Esophagus muscularis mucosa (tissue), 3 donors: ENCODE measurements at regions not wholly inside any gene's neighbourhood (a gene's known extent, or its start where the extent isn't known, plus 50 kb on each side); places are given as distances from the start of the nearest gene placed in this dataset.

Experiments
- EP300 ChIP-seq: sonication (generic); formaldehyde crosslinking; IDR thresholded peaks from one replicate; pipeline ENCODE4 v1.6.1; 2017; ENCODE audit warnings: antibody characterized with exemption
- TF ChIP-seq, protein P1 (sequence below), 3 experiments: fragments of 200-600 bp in 2 of 3; fragments of 450-650 bp in 1 of 3; sonication (generic) in 2 of 3; IDR thresholded peaks; one replicate each; pipeline ENCODE4 v1.5.1; 2017 to 2019; ENCODE audit warnings: antibody characterized with exemption in 3 of 3, mild to moderate bottlenecking in 2 of 3, moderate library complexity in 1 of 3

DNA sequence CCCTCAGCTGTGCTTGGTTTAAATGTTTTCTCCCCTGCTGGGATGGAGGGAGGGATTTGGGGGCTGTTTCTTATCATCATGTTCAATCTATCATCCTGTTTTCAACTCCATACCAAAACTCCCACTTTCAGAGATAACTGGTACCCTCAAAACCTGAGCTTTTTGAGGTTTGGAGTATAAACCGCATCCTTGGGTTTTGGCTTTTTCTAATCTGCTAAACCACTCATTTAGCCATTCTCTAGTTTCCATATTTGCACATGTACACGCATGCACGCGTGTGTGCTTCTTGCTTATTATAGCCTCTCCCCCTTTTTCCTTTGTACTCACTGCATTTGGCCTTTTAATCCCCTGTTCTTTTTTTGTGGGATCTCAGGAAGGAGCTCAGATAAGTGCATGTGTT lies 116.7 kb upstream of the TEX13D start:
- TF ChIP-seq, protein P1, sequence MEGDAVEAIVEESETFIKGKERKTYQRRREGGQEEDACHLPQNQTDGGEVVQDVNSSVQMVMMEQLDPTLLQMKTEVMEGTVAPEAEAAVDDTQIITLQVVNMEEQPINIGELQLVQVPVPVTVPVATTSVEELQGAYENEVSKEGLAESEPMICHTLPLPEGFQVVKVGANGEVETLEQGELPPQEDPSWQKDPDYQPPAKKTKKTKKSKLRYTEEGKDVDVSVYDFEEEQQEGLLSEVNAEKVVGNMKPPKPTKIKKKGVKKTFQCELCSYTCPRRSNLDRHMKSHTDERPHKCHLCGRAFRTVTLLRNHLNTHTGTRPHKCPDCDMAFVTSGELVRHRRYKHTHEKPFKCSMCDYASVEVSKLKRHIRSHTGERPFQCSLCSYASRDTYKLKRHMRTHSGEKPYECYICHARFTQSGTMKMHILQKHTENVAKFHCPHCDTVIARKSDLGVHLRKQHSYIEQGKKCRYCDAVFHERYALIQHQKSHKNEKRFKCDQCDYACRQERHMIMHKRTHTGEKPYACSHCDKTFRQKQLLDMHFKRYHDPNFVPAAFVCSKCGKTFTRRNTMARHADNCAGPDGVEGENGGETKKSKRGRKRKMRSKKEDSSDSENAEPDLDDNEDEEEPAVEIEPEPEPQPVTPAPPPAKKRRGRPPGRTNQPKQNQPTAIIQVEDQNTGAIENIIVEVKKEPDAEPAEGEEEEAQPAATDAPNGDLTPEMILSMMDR (IDR thresholded peaks at IDR 0.05) = no peak
- no peak for TF ChIP-seq EP300
